DMS114 treated with DMSO at 0.1 percent for 48 hours (cell line): ENCODE measurements at regions not wholly inside any gene's neighbourhood (a gene's known extent, or its start where the extent isn't known, plus 50 kb on each side); places are given as distances from the start of the nearest gene placed in this dataset.

Experiments
- DNase-seq: peaks from one replicate; lab custom pipeline; 2025; ENCODE audit not compliant: unreplicated experiment; lab: John Stamatoyannopoulos, UW

- DNase-seq, result no peak
Measured at GRCh38 chr1:209045331-209046057, 538.0 kb upstream of the CAMK1G start.

GRCh38 chr1:209046058-209046417, 537.5 kb upstream of the CAMK1G start:
- no peak for DNase-seq

GRCh38 chr1:209046935-209047334, 536.6 kb upstream of the CAMK1G start:
- DNase-seq, result no peak

- DNase-seq, result no peak
Measured at GRCh38 chr1:209048941-209049669, 534.4 kb upstream of the CAMK1G start.

- DNase-seq, result no peak
Measured at GRCh38 chr1:209051570-209051969, 531.9 kb upstream of the CAMK1G start.

GRCh38 chr1:209053587-209053986, 529.9 kb upstream of the CAMK1G start:
- DNase-seq, result no peak

- DNase-seq, result no peak
Measured at GRCh38 chr1:209057083-209057482, 526.4 kb upstream of the CAMK1G start.

- DNase-seq, result no peak
Measured at GRCh38 chr1:209057901-209058300, 525.6 kb upstream of the CAMK1G start.

GRCh38 chr1:209059376-209059775, 524.1 kb upstream of the CAMK1G start:
- no peak for DNase-seq

GRCh38 chr1:209059981-209060380, 523.5 kb upstream of the CAMK1G start:
- DNase-seq, result no peak

- no peak for DNase-seq
Measured at GRCh38 chr1:209062081-209062620, 521.4 kb upstream of the CAMK1G start.

GRCh38 chr1:209062863-209063262, 520.7 kb upstream of the CAMK1G start:
- no peak for DNase-seq

- DNase-seq, result no peak
Measured at GRCh38 chr1:209063767-209064659, 519.5 kb upstream of the CAMK1G start.

GRCh38 chr1:209064850-209065706, 518.4 kb upstream of the CAMK1G start:
- DNase-seq, result no peak

GRCh38 chr1:209072481-209072880, 511.0 kb upstream of the CAMK1G start:
- no peak for DNase-seq

GRCh38 chr1:209073879-209074278, 509.6 kb upstream of the CAMK1G start:
- no peak for DNase-seq

GRCh38 chr1:209074575-209075250, 508.8 kb upstream of the CAMK1G start:
- no peak for DNase-seq

- no peak for DNase-seq
Measured at GRCh38 chr1:209076688-209077087, 506.8 kb upstream of the CAMK1G start.

- no peak for DNase-seq
Measured at GRCh38 chr1:209080170-209080781, 503.2 kb upstream of the CAMK1G start.
